Astrocyte (in vitro differentiated cells and primary cell): ENCODE measurements at regions not wholly inside any gene's neighbourhood (a gene's known extent, or its start where the extent isn't known, plus 50 kb on each side); places are given as distances from the start of the nearest gene placed in this dataset.

ENCODE experiments used
- CTCF ChIP-seq: IDR thresholded peaks from 2 replicates; pipeline ENCODE4 v1.5.1; 2011; ENCODE audit warnings: low read depth, mild to moderate bottlenecking, inconsistent platforms, low read length, moderate library complexity; ENCODE audit not compliant: insufficient read depth
- EZH2 ChIP-seq: IDR thresholded peaks from 2 replicates; pipeline ENCODE4 v1.6.1; 2012; ENCODE audit warnings: mild to moderate bottlenecking, low read length, inconsistent platforms; ENCODE audit not compliant: insufficient read depth

DNA sequence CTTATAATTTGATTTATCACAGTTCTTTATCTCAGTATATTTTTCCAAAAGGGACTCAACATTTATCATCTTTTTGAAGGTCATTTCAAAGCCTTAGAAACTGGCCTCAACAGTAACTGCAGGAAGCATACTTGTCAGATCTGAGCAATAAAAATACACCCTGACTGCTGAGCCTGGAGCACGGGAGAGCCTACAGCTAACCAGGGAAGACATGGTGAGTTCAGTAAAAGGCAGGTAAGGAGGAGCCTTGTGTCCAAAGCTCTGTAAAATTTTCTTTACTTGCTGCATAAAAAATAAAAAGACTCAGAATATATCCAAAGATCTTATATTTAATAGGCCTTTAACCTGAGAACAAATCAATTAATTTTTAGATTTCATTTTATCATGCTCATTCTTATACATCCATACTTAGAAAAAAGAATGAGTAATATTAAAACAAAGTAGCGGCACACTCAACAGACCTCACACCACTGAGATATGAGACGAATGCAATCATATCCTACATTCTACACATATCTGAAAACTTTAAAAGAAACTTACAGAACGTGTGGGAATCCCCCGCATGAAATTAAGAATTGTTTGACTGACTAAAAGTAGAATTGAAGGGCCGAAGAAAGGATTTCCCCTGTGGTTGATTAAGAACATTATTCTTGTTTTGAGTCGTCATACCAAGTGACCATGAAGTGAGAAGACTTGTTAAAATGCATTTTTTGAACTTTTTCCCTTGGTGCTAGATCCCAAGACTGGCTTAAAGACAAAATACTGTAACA is 296.4 kb upstream of the MKLN1 start:
- TF ChIP-seq CTCF (no peak), EZH2 (no peak)
